Osteoblast (primary cell): ENCODE measurements at regions not wholly inside any gene's neighbourhood (a gene's known extent, or its start where the extent isn't known, plus 50 kb on each side); places are given as distances from the start of the nearest gene placed in this dataset.

ENCODE experiments used
- DNase-seq: peaks from one replicate; pipeline ENCODE4 v3.0.0; 2011; ENCODE audit warnings: low spot score, mixed read lengths; ENCODE audit not compliant: insufficient read length; ENCODE audit errors: missing footprints
- H2AFZ ChIP-seq: 2 replicates; pipeline ENCODE4 v1.6.0; 2011; ENCODE audit warnings: mild to moderate bottlenecking, low read length
- H3K27ac ChIP-seq: 2 replicates; pipeline ENCODE4 v1.5.1; 2011; ENCODE audit warnings: mild to moderate bottlenecking, low read depth, low read length, moderate library complexity
- H3K27me3 ChIP-seq: 2 replicates; pipeline ENCODE4 v1.6.0; 2012; ENCODE audit warnings: mild to moderate bottlenecking, control low read depth, inconsistent platforms, low read length, moderate library complexity; ENCODE audit not compliant: insufficient read depth
- H3K36me3 ChIP-seq: 2 replicates; pipeline ENCODE4 v1.5.1; 2011; ENCODE audit warnings: mild to moderate bottlenecking, low read length, control low read depth, moderate library complexity; ENCODE audit not compliant: insufficient read depth
- H3K4me1 ChIP-seq: 2 replicates; pipeline ENCODE4 v1.5.1; 2011; ENCODE audit warnings: mild to moderate bottlenecking, low read length, control low read depth, moderate library complexity; ENCODE audit not compliant: insufficient read depth
- H3K4me2 ChIP-seq: 2 replicates; pipeline ENCODE4 v1.6.0; 2011; ENCODE audit warnings: mild to moderate bottlenecking, low read length; ENCODE audit not compliant: insufficient read depth
- H3K4me3 ChIP-seq: fragments of 200-600 bp; sonication (generic); 3 replicates; pipeline ENCODE4 v1.5.1; 2012; ENCODE audit warnings: mild to moderate bottlenecking, low read length, inconsistent platforms; ENCODE audit not compliant: insufficient read depth
- H3K79me2 ChIP-seq: 2 replicates; pipeline ENCODE4 v1.6.0; 2012; ENCODE audit warnings: mild to moderate bottlenecking, low read length, control low read depth, inconsistent platforms; ENCODE audit not compliant: insufficient read depth
- H3K9me3 ChIP-seq: 2 replicates; pipeline ENCODE4 v1.5.1; 2011; ENCODE audit warnings: low read depth, low read length, control low read depth
- H4K20me1 ChIP-seq: 2 replicates; pipeline ENCODE4 v1.6.0; 2012; ENCODE audit warnings: mild to moderate bottlenecking, low read length, control low read depth; ENCODE audit not compliant: insufficient read depth
- CTCF ChIP-seq: IDR thresholded peaks from 2 replicates; pipeline ENCODE4 v1.5.1; 2011; ENCODE audit warnings: mild to moderate bottlenecking, low read depth, low read length, moderate library complexity; ENCODE audit errors: extremely low read depth

- no peak for DNase-seq
- no peak overlapping the region for H3K27ac ChIP-seq
Measured at GRCh38 chr14:42715316-42715715, 1108.6 kb downstream of the LRFN5 start.

GRCh38 chr14:42710071-42710470, 1103.4 kb downstream of the LRFN5 start:
- Histone ChIP-seq H3K79me2 (no peaks in the 10 kb centered on the region), H3K4me3 (no peak overlapping the region), H3K9me3 (no peaks in the 10 kb centered on the region), H3K4me2 (no peak overlapping the region), H3K4me1 (no peaks in the 10 kb centered on the region), H3K36me3 (no peaks in the 10 kb centered on the region), H4K20me1 (no peaks in the 10 kb centered on the region), H3K27ac (no peak overlapping the region), H2AFZ (no peak overlapping the region), H3K27me3 (no peaks in the 10 kb centered on the region)
- no peak for DNase-seq
- TF ChIP-seq CTCF, result no peak

More at GRCh38 chr14:42715316-42715715, 1108.6 kb downstream of the LRFN5 start:
- TF ChIP-seq CTCF, result no peak
- Histone ChIP-seq H3K36me3 (no peaks in the 10 kb centered on the region), H4K20me1 (no peaks in the 10 kb centered on the region), H3K27me3 (no peaks in the 10 kb centered on the region), H3K4me1 (no peaks in the 10 kb centered on the region), H3K4me3 (no peak overlapping the region), H2AFZ (no peak overlapping the region), H3K4me2 (no peak overlapping the region), H3K79me2 (no peaks in the 10 kb centered on the region), H3K9me3 (no peaks in the 10 kb centered on the region)

- no peak overlapping the region for H3K4me3 ChIP-seq
- no peaks in the 10 kb centered on the region for H3K27me3 ChIP-seq
- no peak overlapping the region for H3K4me2 ChIP-seq
- H4K20me1 ChIP-seq, result no peaks in the 10 kb centered on the region
- H2AFZ ChIP-seq, result no peak overlapping the region
- no peaks in the 10 kb centered on the region for H3K79me2 ChIP-seq
- H3K27ac ChIP-seq, result no peak overlapping the region
- TF ChIP-seq CTCF, result no peak
- no peak for DNase-seq
- H3K9me3 ChIP-seq, result no peaks in the 10 kb centered on the region
- H3K4me1 ChIP-seq, result no peaks in the 10 kb centered on the region
- H3K36me3 ChIP-seq, result no peaks in the 10 kb centered on the region
Measured at GRCh38 chr14:42703501-42703900, 1096.8 kb downstream of the LRFN5 start.

- no peak for TF ChIP-seq CTCF
- Histone ChIP-seq H3K4me3 (no peak overlapping the region), H3K27me3 (no peaks in the 10 kb centered on the region), H4K20me1 (no peaks in the 10 kb centered on the region), H3K4me1 (no peaks in the 10 kb centered on the region), H3K27ac (no peak overlapping the region), H2AFZ (no peak overlapping the region), H3K36me3 (no peaks in the 10 kb centered on the region), H3K79me2 (no peaks in the 10 kb centered on the region), H3K4me2 (no peak overlapping the region), H3K9me3 (no peaks in the 10 kb centered on the region)
- no peak for DNase-seq
Measured at GRCh38 chr14:42687421-42687820, 1080.7 kb downstream of the LRFN5 start.
